Prostate gland (tissue), 2 donors: ENCODE measurements at regions not wholly inside any gene's neighbourhood (a gene's known extent, or its start where the extent isn't known, plus 50 kb on each side); places are given as distances from the start of the nearest gene placed in this dataset.
"Not testable (repeated sequence)": the region's sequence is repeated elsewhere in the genome, so short reads cannot be mapped to it uniquely, and the experiment has no call there.

Experiments
- DNase-seq: peaks from one replicate; pipeline ENCODE4 v3.0.0-alpha.2; 2019; ENCODE audit warnings: low spot score
- H3K27ac ChIP-seq, 2 donors: fragments of 200-600 bp; sonication (generic); 2 replicates each; pipeline ENCODE4 v1.5.1; 2017 to 2019
- H3K27me3 ChIP-seq: fragments of 200-600 bp; sonication (generic); replicated peaks from 2 replicates; pipeline ENCODE4 v1.5.1; 2019; ENCODE audit not compliant: insufficient read depth
- H3K36me3 ChIP-seq, 2 donors: fragments of 200-600 bp; sonication (generic); 1 replicate in 1 of 2; 2 replicates in 1 of 2; pipeline versions ENCODE4 v1.5.1 to v1.8.1; 2017 to 2019
- H3K4me1 ChIP-seq: fragments of 200-600 bp; sonication (generic); replicated peaks from 2 replicates; pipeline ENCODE4 v1.5.1; 2019
- H3K4me3 ChIP-seq, 2 donors: fragments of 200-600 bp; sonication (generic); 2 replicates each; pipeline ENCODE4 v1.5.1; 2017 to 2019
- H3K9me3 ChIP-seq: fragments of 200-600 bp; sonication (generic); 2 replicates; pipeline ENCODE4 v1.5.1; 2017
- CTCF ChIP-seq, 4 experiments: fragments of 200-600 bp in 2 of 4; fragments of 450-650 bp in 2 of 4; sonication (generic) in 2 of 4; IDR thresholded peaks; 1 replicate in 3 of 4; 2 replicates in 1 of 4; pipeline ENCODE4 v1.5.1; 2016 to 2019; ENCODE audit warnings: antibody characterized with exemption in 4 of 4, mild to moderate bottlenecking in 2 of 4, moderate library complexity in 2 of 4
- POLR2A ChIP-seq: fragments of 450-650 bp; IDR thresholded peaks from one replicate; pipeline ENCODE4 v1.6.1; 2016; ENCODE audit warnings: antibody characterized with exemption, mild to moderate bottlenecking
- POLR2AphosphoS5 ChIP-seq: sonication (generic); formaldehyde crosslinking; IDR thresholded peaks from one replicate; pipeline ENCODE4 v1.6.1; 2017; ENCODE audit warnings: antibody characterized with exemption
- WGBS: methylation state at CpG from one replicate; pipeline ENCODE4 v1.1.5; 2018; 5-methylcytosine and 5-hydroxymethylcytosine counted together
- intact Hi-C: fragments of 100-400 bp; cut with DNase I; formaldehyde crosslinking; loops from one replicate; pipeline ENCODE4 v1.14.2; 2022

GRCh38 chr1:234763367-234763766, 153.4 kb upstream of the IRF2BP2 start:
- 95% methylated on average over 5 of the region's 5 CpGs for WGBS
- intact Hi-C loops, result no loop called here
- no peak overlapping the region for H3K27ac ChIP-seq
- no peaks in the 10 kb centered on the region for H3K4me1 ChIP-seq
- no peak overlapping the region for H3K4me3 ChIP-seq
- no peaks in the 10 kb centered on the region for H3K9me3 ChIP-seq
- no peaks in the 10 kb centered on the region for H3K36me3 ChIP-seq
- TF ChIP-seq POLR2A (no peak), POLR2AphosphoS5 (no peak), CTCF (IDR thresholded peaks at IDR 0.05) (no peak)
- H3K27me3 ChIP-seq, result no peaks in the 10 kb centered on the region
- no peak for DNase-seq

GRCh38 chr1:234762127-234762526, 152.1 kb upstream of the IRF2BP2 start:
- H3K27ac ChIP-seq, H3K9me3 ChIP-seq, DNase-seq, H3K27me3 ChIP-seq, intact Hi-C loops, H3K36me3 ChIP-seq, H3K4me3 ChIP-seq, H3K4me1 ChIP-seq: not testable (repeated sequence)
- WGBS, result 99% methylated on average over 5 of the region's 5 CpGs

GRCh38 chr1:234760303-234760723, 150.3 kb upstream of the IRF2BP2 start:
- intact Hi-C loops, result no loop called here
- no peak overlapping the region for H3K4me3 ChIP-seq
- no peak overlapping the region for H3K27ac ChIP-seq
- no peaks in the 10 kb centered on the region for H3K9me3 ChIP-seq
- no peak for TF ChIP-seq CTCF (IDR thresholded peaks at IDR 0.05)
- TF ChIP-seq POLR2A, result no peak
- TF ChIP-seq POLR2AphosphoS5, result no peak
- no peaks in the 10 kb centered on the region for H3K4me1 ChIP-seq
- WGBS, result 72% methylated on average over 6 of the region's 6 CpGs
- no peaks in the 10 kb centered on the region for H3K27me3 ChIP-seq
- DNase-seq, result no peak
- no peaks in the 10 kb centered on the region for H3K36me3 ChIP-seq

- 88% methylated on average over 11 of the region's 11 CpGs for WGBS
- Histone ChIP-seq H3K27ac (no peak overlapping the region), H3K27me3 (no peaks in the 10 kb centered on the region), H3K36me3 (no peaks in the 10 kb centered on the region), H3K4me1 (no peaks in the 10 kb centered on the region), H3K4me3 (no peak overlapping the region), H3K9me3 (no peaks in the 10 kb centered on the region)
- TF ChIP-seq CTCF (IDR thresholded peaks at IDR 0.05), result no peak
- no peak for TF ChIP-seq POLR2AphosphoS5
- no peak for TF ChIP-seq POLR2A
- intact Hi-C loops, result no loop called here
- DNase-seq, result no peak
Measured at GRCh38 chr1:234759888-234760287, 149.9 kb upstream of the IRF2BP2 start.

- H3K36me3 ChIP-seq, result no peaks in the 10 kb centered on the region
- no peaks in the 10 kb centered on the region for H3K9me3 ChIP-seq
- 94% methylated on average over 11 of the region's 11 CpGs for WGBS
- H3K27ac ChIP-seq, result no peak overlapping the region
- no peak for DNase-seq
- no peaks in the 10 kb centered on the region for H3K27me3 ChIP-seq
- intact Hi-C loops, result no loop called here
- H3K4me1 ChIP-seq, result no peaks in the 10 kb centered on the region
- H3K4me3 ChIP-seq, result no peak overlapping the region
- TF ChIP-seq POLR2A, result no peak
- TF ChIP-seq POLR2AphosphoS5, result no peak
- no peak for TF ChIP-seq CTCF (IDR thresholded peaks at IDR 0.05)
Measured at GRCh38 chr1:234758851-234759250, 148.9 kb upstream of the IRF2BP2 start.
